Mucosa of descending colon (tissue), 3 donors: ENCODE measurements at regions not wholly inside any gene's neighbourhood (a gene's known extent, or its start where the extent isn't known, plus 50 kb on each side); places are given as distances from the start of the nearest gene placed in this dataset.
A peak's percentile ranks its signal among the peaks of the same experiment; 100 is the strongest.

ENCODE experiments used
- ATAC-seq: fragments of 200-7000 bp; cut with Tn5 transposase; one replicate; pipeline ENCODE4 v1.9.1; 2020; ENCODE audit warnings: mild to moderate bottlenecking, moderate library complexity
- DNase-seq, 3 donors: peaks; one replicate each; pipeline ENCODE4 v3.0.0-alpha.2; 2020
- H3K36me3 ChIP-seq: fragments of 200-600 bp; one replicate; pipeline ENCODE4 v1.8.0; 2021; ENCODE audit warnings: low read depth, mild to moderate bottlenecking
- H3K4me1 ChIP-seq: fragments of 200-600 bp; one replicate; pipeline ENCODE4 v1.8.0; 2021; ENCODE audit warnings: low read depth, mild to moderate bottlenecking
- H3K4me3 ChIP-seq: fragments of 200-600 bp; one replicate; pipeline ENCODE4 v1.8.0; 2021; ENCODE audit warnings: mild to moderate bottlenecking
- H3K9me3 ChIP-seq: fragments of 200-600 bp; one replicate; pipeline ENCODE4 v1.8.0; 2021; ENCODE audit warnings: mild to moderate bottlenecking
- intact Hi-C, 2 donors: fragments of 100-400 bp; cut with DNase I in 1 of 2; cut with micrococcal nuclease in 1 of 2; formaldehyde crosslinking; loops; one replicate each; pipeline versions ENCODE4 v1.11.0 to v1.11.1; 2022; cut with DNase I, micrococcal nuclease
- TF ChIP-seq, protein P1 (sequence below): fragments of 200-600 bp; IDR thresholded peaks from one replicate; pipeline ENCODE4 v1.8.0; 2022; ENCODE audit warnings: antibody characterized with exemption, mild to moderate bottlenecking
- donor health status: DM: no; HTN: no; CAD: no; lungs with moderate emphysema.
- donor health status: DM: no; HTN: no; CAD: no.
- donor health status: DM: no; HTN: yes; CAD: no.

DNA sequence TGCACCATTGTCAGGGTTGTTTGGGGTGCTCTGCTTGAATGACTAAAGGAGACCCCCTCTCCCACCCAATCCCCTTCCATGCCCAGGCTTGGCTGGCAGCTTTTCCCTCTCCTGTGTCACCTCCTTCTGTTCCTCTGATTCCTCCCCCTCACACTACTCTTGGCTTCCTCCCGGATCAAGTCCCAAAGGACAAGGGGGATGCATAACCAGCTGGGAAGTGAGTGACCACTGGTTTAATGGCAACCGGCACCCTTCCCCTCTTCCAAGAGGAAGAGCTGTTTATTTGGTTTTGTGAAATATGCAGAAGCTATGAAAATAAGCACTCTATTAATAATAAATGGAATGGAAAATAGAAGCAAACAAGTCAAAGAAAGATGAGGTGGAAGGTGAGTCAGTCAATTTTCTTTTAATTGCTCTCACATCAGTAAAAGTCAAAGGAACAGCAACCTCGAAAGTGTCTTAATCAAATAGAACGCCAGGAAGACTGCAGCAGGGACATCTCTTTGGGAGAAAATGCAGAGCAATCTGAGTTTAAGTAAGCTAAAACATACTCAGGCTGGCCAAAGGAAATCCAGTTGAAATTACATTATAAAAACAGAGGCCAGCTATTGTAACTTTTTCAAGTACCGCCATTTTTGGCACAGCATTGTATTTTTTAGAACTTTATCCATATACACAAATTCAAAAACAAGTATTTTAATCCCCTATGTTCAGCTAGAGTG is 322.5 kb downstream of the SIPA1L2 start:
- Histone ChIP-seq H3K36me3 (no peaks in the 10 kb centered on the region), H3K4me1 (peaks cover 8% of the 10 kb centered on the region), H3K9me3 (no peaks in the 10 kb centered on the region), H3K4me3 (no peak overlapping the region)
- DNase-seq (no peak), ATAC-seq (no peak)
- TF ChIP-seq, protein P1, sequence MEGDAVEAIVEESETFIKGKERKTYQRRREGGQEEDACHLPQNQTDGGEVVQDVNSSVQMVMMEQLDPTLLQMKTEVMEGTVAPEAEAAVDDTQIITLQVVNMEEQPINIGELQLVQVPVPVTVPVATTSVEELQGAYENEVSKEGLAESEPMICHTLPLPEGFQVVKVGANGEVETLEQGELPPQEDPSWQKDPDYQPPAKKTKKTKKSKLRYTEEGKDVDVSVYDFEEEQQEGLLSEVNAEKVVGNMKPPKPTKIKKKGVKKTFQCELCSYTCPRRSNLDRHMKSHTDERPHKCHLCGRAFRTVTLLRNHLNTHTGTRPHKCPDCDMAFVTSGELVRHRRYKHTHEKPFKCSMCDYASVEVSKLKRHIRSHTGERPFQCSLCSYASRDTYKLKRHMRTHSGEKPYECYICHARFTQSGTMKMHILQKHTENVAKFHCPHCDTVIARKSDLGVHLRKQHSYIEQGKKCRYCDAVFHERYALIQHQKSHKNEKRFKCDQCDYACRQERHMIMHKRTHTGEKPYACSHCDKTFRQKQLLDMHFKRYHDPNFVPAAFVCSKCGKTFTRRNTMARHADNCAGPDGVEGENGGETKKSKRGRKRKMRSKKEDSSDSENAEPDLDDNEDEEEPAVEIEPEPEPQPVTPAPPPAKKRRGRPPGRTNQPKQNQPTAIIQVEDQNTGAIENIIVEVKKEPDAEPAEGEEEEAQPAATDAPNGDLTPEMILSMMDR = no peak
- intact Hi-C loops = no loop called here

- Histone ChIP-seq H3K9me3 (no peaks in the 10 kb centered on the region), H3K4me3 (no peak overlapping the region), H3K4me1 (peaks cover 8% of the 10 kb centered on the region), H3K36me3 (no peaks in the 10 kb centered on the region)
- intact Hi-C loops = no loop called here
- TF ChIP-seq, protein P1 = no peak
- ATAC-seq (peak; percentile 62), DNase-seq (peak in 2 of 3 donors; percentile 58 to 72)
Measured at GRCh38 chr1:232306269-232306961, 323.5 kb downstream of the SIPA1L2 start.

DNA sequence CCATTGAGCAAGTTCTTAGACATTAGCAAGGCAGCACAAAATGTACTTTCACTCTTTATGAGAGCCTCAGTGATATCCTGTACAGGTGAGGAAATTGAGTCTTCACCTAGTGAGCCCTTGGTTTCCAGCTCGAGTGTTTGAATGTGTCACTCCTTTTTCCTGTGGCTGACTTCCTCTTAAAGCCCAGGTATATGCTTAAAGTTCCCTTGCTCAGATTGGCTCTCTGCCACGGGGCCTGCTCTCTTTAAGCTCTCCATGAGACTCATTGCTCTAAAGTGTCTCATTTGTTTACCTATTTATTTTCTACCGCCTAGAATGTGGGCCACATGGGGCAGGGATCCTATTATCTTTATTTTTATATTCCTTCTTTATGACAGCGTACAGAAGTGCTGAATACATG is 324.9 kb downstream of the SIPA1L2 start:
- Histone ChIP-seq H3K4me3 (no peak overlapping the region), H3K9me3 (no peaks in the 10 kb centered on the region), H3K4me1 (peaks cover 8% of the 10 kb centered on the region), H3K36me3 (no peaks in the 10 kb centered on the region)
- ATAC-seq = peak; percentile 79
- DNase-seq = peak in 2 of 3 donors; percentile 55 to 80
- intact Hi-C loops = no loop called here
- TF ChIP-seq, protein P1 = no peak

GRCh38 chr1:232303222-232303620 is 326.7 kb downstream of the SIPA1L2 start:
- ATAC-seq = no peak
- Histone ChIP-seq H3K36me3 (no peaks in the 10 kb centered on the region), H3K4me3 (no peak overlapping the region), H3K9me3 (no peaks in the 10 kb centered on the region), H3K4me1 (peaks cover 8% of the 10 kb centered on the region)
- TF ChIP-seq, protein P1 = no peak
- intact Hi-C loops = no loop called here
- DNase-seq = no peak

GRCh38 chr1:232302376-232303221 is 327.3 kb downstream of the SIPA1L2 start:
- intact Hi-C loops = no loop called here
- TF ChIP-seq, protein P1 = no peak
- Histone ChIP-seq H3K36me3 (no peaks in the 10 kb centered on the region), H3K9me3 (no peaks in the 10 kb centered on the region), H3K4me3 (no peak overlapping the region), H3K4me1 (peaks cover 8% of the 10 kb centered on the region)
- no peak for DNase-seq
- no peak for ATAC-seq
